SK-N-SH (cell line): ENCODE measurements at regions not wholly inside any gene's neighbourhood (a gene's known extent, or its start where the extent isn't known, plus 50 kb on each side); places are given as distances from the start of the nearest gene placed in this dataset.
A peak's percentile ranks its signal among the peaks of the same experiment; 100 is the strongest.

Experiments used
- CTCF ChIA-PET: fragments of 300-600, 350-600 bp; formaldehyde crosslinking; extraction: SDS; loops from one replicate; lab custom pipeline; 2021; lab: Yijun Ruan, JAX
- POLR2A ChIA-PET: fragments of 350-600 bp; sonication (Branson Sonifier 250); formaldehyde crosslinking; extraction: SDS; loops from one replicate; lab custom pipeline; 2020; ENCODE audit warnings: antibody characterized with exemption, inconsistent platforms; lab: Yijun Ruan, JAX
- DNase-seq: peaks from one replicate; pipeline ENCODE4 v3.0.0; 2012
- H2AFZ ChIP-seq: fragments of 200-600 bp; sonication (generic); 2 replicates; pipeline ENCODE4 v1.8.1; 2016; ENCODE audit warnings: antibody characterized with exemption, mild to moderate bottlenecking, low read depth
- H3F3A ChIP-seq: fragments of 200-600 bp; sonication (generic); replicated peaks from 2 replicates; pipeline ENCODE3; 2016; ENCODE audit warnings: antibody characterized with exemption, mild to moderate bottlenecking; ENCODE audit not compliant: insufficient read depth
- H3K27ac ChIP-seq, 2 experiments: fragments of 200-500 bp in 1 of 2; fragments of 200-600 bp in 1 of 2; sonication (Bioruptor generic) in 1 of 2; sonication (generic), shearing (Covaris generic) in 1 of 2; 2 replicates each; pipeline versions ENCODE4 v1.5.1 to v1.6.1; 2014 to 2016; ENCODE audit warnings: low read depth in 2 of 2, inconsistent platforms in 1 of 2, low read length in 1 of 2, mild to moderate bottlenecking in 1 of 2, mixed read lengths in 1 of 2
- H3K27me3 ChIP-seq: fragments of 200-600 bp; sonication (generic), shearing (Covaris generic); 2 replicates; pipeline ENCODE4 v1.6.1; 2016; ENCODE audit warnings: mixed run types; ENCODE audit not compliant: insufficient read depth
- H3K36me3 ChIP-seq, 2 experiments: fragments of 200-500 bp in 1 of 2; fragments of 200-600 bp in 1 of 2; sonication (Bioruptor generic) in 1 of 2; sonication (generic) in 1 of 2; replicated peaks in 1 of 2; 2 replicates each; pipeline versions ENCODE3 to v1.5.1; 2014 to 2016; ENCODE audit warnings: low read length in 1 of 2, mild to moderate bottlenecking in 1 of 2; ENCODE audit not compliant: insufficient read depth in 2 of 2, control insufficient read depth in 1 of 2
- H3K4me1 ChIP-seq, 2 experiments: fragments of 200-500 bp in 1 of 2; fragments of 200-600 bp in 1 of 2; sonication (Bioruptor generic) in 1 of 2; sonication (generic), shearing (Covaris generic) in 1 of 2; 2 replicates each; pipeline versions ENCODE4 v1.5.1 to v1.6.1; 2014 to 2016; ENCODE audit warnings: low read depth in 1 of 2, low read length in 1 of 2, mixed run types in 1 of 2; ENCODE audit not compliant: insufficient read depth in 2 of 2, control insufficient read depth in 1 of 2
- H3K4me2 ChIP-seq: fragments of 200-600 bp; sonication (generic), shearing (Covaris generic); 2 replicates; pipeline ENCODE4 v1.6.1; 2017; ENCODE audit warnings: mixed run types
- H3K4me3 ChIP-seq, 2 experiments: fragments of 200-500 bp in 1 of 2; fragments of 200-600 bp in 1 of 2; sonication (Bioruptor generic) in 1 of 2; sonication (generic), shearing (Covaris generic) in 1 of 2; 2 replicates each; pipeline versions ENCODE4 v1.5.1 to v1.8.1; 2014 to 2016; ENCODE audit warnings: low read depth in 2 of 2, inconsistent platforms in 1 of 2, low read length in 1 of 2, mild to moderate bottlenecking in 1 of 2, mixed read lengths in 1 of 2, moderate library complexity in 1 of 2
- H3K79me2 ChIP-seq: fragments of 200-600 bp; sonication (generic); 2 replicates; pipeline ENCODE4 v1.8.1; 2017; ENCODE audit warnings: mild to moderate bottlenecking; ENCODE audit not compliant: insufficient read depth
- H3K9ac ChIP-seq: fragments of 200-600 bp; sonication (generic); 2 replicates; pipeline ENCODE4 v1.6.1; 2017; ENCODE audit warnings: mixed run types
- H3K9me2 ChIP-seq: fragments of 200-600 bp; sonication (generic); 2 replicates; pipeline ENCODE4 v1.6.1; 2017; ENCODE audit warnings: mixed run types
- H3K9me3 ChIP-seq: fragments of 200-600 bp; sonication (generic); 2 replicates; pipeline ENCODE4 v1.6.1; 2017; ENCODE audit warnings: mixed run types, mild to moderate bottlenecking, moderate library complexity
- H4K20me1 ChIP-seq: fragments of 200-600 bp; sonication (generic); 2 replicates; pipeline ENCODE4 v1.6.1; 2017; ENCODE audit warnings: mild to moderate bottlenecking, mixed run types; ENCODE audit not compliant: insufficient read depth
- CHD2 ChIP-seq: fragments of 150-350 bp; IDR thresholded peaks from 2 replicates; pipeline ENCODE4 v1.6.1; 2018; ENCODE audit warnings: low read length; ENCODE audit not compliant: partially characterized antibody
- JUND ChIP-seq: IDR thresholded peaks from 2 replicates; pipeline ENCODE4 v1.4.0; 2012
- MEF2A ChIP-seq: IDR thresholded peaks from 2 replicates; pipeline ENCODE4 v1.4.0; 2012; ENCODE audit warnings: low read depth, borderline replicate concordance
- RFX5 ChIP-seq: IDR thresholded peaks from 2 replicates; pipeline ENCODE4 v1.6.1; 2012; ENCODE audit warnings: mild to moderate bottlenecking, improper control_type of control experiment, low read length
- RXRA ChIP-seq: IDR thresholded peaks from 2 replicates; pipeline ENCODE4 v1.4.0; 2012; ENCODE audit warnings: low read depth, mild to moderate bottlenecking, borderline replicate concordance
- SMC3 ChIP-seq: IDR thresholded peaks from 2 replicates; pipeline ENCODE4 v1.6.1; 2012; ENCODE audit warnings: low read depth, low read length, improper control_type of control experiment
- TAF1 ChIP-seq: IDR thresholded peaks from 2 replicates; pipeline ENCODE4 v1.6.1; 2012; ENCODE audit warnings: low read depth, mild to moderate bottlenecking, low read length, moderate library complexity, borderline replicate concordance
- TCF12 ChIP-seq: IDR thresholded peaks from 2 replicates; pipeline ENCODE4 v1.4.0; 2012
- TEAD4 ChIP-seq: IDR thresholded peaks from 2 replicates; pipeline ENCODE4 v1.4.0; 2012; ENCODE audit warnings: mild to moderate bottlenecking, borderline replicate concordance; ENCODE audit not compliant: insufficient read depth
- USF1 ChIP-seq: IDR thresholded peaks from 2 replicates; pipeline ENCODE4 v1.4.0; 2012; ENCODE audit warnings: low read depth, borderline replicate concordance
- YY1 ChIP-seq: IDR thresholded peaks from 2 replicates; pipeline ENCODE4 v1.4.0; 2012; ENCODE audit warnings: low read depth, mild to moderate bottlenecking
- WGBS: methylation state at CpG from one replicate; pipeline ENCODE4 v1.1.6; 2017; ENCODE audit warnings: low lambda C conversion rate; 5-methylcytosine and 5-hydroxymethylcytosine counted together
- TF ChIP-seq, protein P1 (sequence below): fragments of 200-600 bp; sonication (generic); IDR thresholded peaks from 2 replicates; pipeline ENCODE4 v1.6.1; 2017; ENCODE audit warnings: antibody characterized with exemption, mild to moderate bottlenecking, moderate library complexity
- TF ChIP-seq, protein P2 (sequence below): IDR thresholded peaks from 2 replicates; pipeline ENCODE4; 2012

DNA sequence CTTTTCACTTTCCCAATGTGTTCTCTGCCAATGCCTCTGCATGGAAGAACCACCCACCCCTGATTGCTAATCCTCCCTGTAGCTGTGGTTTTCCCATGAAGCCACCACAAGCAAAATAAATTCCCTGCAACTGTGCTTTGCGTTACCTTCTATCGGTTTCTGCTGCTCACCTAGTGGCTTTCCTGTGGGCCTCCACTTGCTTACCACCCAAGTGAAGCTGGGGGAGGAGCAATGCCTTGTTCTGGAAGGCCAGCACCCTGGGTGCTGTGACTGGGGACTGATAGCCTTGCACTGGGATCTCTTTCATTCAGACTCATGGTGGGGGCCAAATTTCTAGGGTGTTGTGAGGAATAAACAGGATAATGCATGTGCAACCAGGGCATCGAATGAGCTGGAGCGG, 56.3 kb upstream of the GDNF start:
- no peak for TF ChIP-seq SMC3
- no peak for TF ChIP-seq USF1
- TF ChIP-seq TAF1 = no peak
- no peak for TF ChIP-seq YY1
- TF ChIP-seq, all 33 proteins: peak for 0
- H4K20me1 ChIP-seq = no peaks in the 10 kb centered on the region
- H3K79me2 ChIP-seq = no peaks in the 10 kb centered on the region
- H3K27me3 ChIP-seq = 0 out of 2 replicates have a peak, but pooled peaks cover 9% of the 10 kb centered on the region
- no peak overlapping the region for H3K9ac ChIP-seq
- no peaks in the 10 kb centered on the region for H3K4me1 ChIP-seq
- no peak for DNase-seq
- H3K4me2 ChIP-seq = no peak overlapping the region
- 33% methylated on average over 4 of the region's 4 CpGs for WGBS
- no peak overlapping the region for H2AFZ ChIP-seq
- no peaks in the 10 kb centered on the region for H3K36me3 ChIP-seq
- CTCF ChIA-PET = no interaction called here
- H3K27ac ChIP-seq = no peak overlapping the region
- H3K4me3 ChIP-seq = no peak overlapping the region
- no peaks in the 10 kb centered on the region for H3F3A ChIP-seq
- no peaks in the 10 kb centered on the region for H3K9me2 ChIP-seq
- H3K9me3 ChIP-seq = no peaks in the 10 kb centered on the region
- POLR2A ChIA-PET = no interaction called here

- WGBS = 24% methylated on average over 3 of the region's 3 CpGs
- H3K27ac ChIP-seq = no peak overlapping the region
- H3K79me2 ChIP-seq = no peaks in the 10 kb centered on the region
- H3K9ac ChIP-seq = no peak overlapping the region
- H3K9me3 ChIP-seq = no peaks in the 10 kb centered on the region
- H3K27me3 ChIP-seq = 0 out of 2 replicates have a peak, but pooled peaks cover 9% of the 10 kb centered on the region
- no peaks in the 10 kb centered on the region for H3K36me3 ChIP-seq
- H2AFZ ChIP-seq = no peak overlapping the region
- no peaks in the 10 kb centered on the region for H3K9me2 ChIP-seq
- no peak overlapping the region for H3K4me3 ChIP-seq
- H4K20me1 ChIP-seq = no peaks in the 10 kb centered on the region
- H3K4me1 ChIP-seq = peaks cover 0 to 8% of the 10 kb centered on the region in 2 experiments; a peak in 1 of 4 replicates
- CTCF ChIA-PET = no interaction called here
- no peak overlapping the region for H3K4me2 ChIP-seq
- DNase-seq = no peak
- peak; percentile 63 for TF ChIP-seq TCF12
- TF ChIP-seq, protein P1, sequence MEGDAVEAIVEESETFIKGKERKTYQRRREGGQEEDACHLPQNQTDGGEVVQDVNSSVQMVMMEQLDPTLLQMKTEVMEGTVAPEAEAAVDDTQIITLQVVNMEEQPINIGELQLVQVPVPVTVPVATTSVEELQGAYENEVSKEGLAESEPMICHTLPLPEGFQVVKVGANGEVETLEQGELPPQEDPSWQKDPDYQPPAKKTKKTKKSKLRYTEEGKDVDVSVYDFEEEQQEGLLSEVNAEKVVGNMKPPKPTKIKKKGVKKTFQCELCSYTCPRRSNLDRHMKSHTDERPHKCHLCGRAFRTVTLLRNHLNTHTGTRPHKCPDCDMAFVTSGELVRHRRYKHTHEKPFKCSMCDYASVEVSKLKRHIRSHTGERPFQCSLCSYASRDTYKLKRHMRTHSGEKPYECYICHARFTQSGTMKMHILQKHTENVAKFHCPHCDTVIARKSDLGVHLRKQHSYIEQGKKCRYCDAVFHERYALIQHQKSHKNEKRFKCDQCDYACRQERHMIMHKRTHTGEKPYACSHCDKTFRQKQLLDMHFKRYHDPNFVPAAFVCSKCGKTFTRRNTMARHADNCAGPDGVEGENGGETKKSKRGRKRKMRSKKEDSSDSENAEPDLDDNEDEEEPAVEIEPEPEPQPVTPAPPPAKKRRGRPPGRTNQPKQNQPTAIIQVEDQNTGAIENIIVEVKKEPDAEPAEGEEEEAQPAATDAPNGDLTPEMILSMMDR = no peak
- H3F3A ChIP-seq = no peaks in the 10 kb centered on the region
- POLR2A ChIA-PET = no interaction called here
These were observed 53.7 kb upstream of the GDNF start for GRCh38 chr5:37893434-37894134.

DNA sequence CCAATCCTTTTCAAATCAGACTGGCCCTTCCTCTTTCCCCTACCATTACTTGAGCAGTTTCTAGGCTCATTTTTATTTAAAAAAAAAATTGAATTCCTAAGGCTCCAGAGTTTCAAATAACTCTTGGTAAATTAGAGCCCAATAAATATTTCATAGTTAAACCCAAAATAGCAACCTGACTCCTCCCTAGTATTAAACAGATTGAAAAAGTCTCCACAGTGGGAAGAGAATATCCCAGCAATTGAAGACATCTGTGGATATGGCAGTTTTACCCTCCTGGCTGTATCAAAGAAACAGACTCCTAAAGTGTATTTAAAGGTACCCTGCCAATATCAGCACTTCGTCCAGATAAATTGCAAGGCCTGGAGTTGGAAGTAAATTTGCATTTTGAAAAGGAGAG, 52.7 kb upstream of the GDNF start:
- Histone ChIP-seq H3K9me3 (no peaks in the 10 kb centered on the region), H4K20me1 (no peaks in the 10 kb centered on the region), H3K9ac (no peak overlapping the region), H3K9me2 (no peaks in the 10 kb centered on the region), H3K4me2 (no peak overlapping the region), H3K4me3 (no peak overlapping the region), H3K4me1 (peaks cover 0 to 8% of the 10 kb centered on the region in 2 experiments; a peak in 1 of 4 replicates), H3K79me2 (no peaks in the 10 kb centered on the region), H3F3A (no peaks in the 10 kb centered on the region), H2AFZ (no peak overlapping the region), H3K27me3 (0 out of 2 replicates have a peak, but pooled peaks cover 7% of the 10 kb centered on the region), H3K27ac (no peak overlapping the region), H3K36me3 (no peaks in the 10 kb centered on the region)
- ChIA-PET CTCF (no interaction called here), POLR2A (no interaction called here)
- WGBS = 20% methylated on average over 1 of the region's 1 CpG
- no peak for DNase-seq
- TF ChIP-seq MEF2A = no peak
- TF ChIP-seq RFX5 = no peak
- TF ChIP-seq, protein P2, sequence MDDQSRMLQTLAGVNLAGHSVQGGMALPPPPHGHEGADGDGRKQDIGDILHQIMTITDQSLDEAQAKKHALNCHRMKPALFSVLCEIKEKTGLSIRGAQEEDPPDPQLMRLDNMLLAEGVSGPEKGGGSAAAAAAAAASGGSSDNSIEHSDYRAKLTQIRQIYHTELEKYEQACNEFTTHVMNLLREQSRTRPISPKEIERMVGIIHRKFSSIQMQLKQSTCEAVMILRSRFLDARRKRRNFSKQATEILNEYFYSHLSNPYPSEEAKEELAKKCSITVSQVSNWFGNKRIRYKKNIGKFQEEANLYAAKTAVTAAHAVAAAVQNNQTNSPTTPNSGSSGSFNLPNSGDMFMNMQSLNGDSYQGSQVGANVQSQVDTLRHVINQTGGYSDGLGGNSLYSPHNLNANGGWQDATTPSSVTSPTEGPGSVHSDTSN = no peak
- no peak for TF ChIP-seq TEAD4
- no peak for TF ChIP-seq CHD2
- no peak for TF ChIP-seq JUND
- TF ChIP-seq RXRA = no peak
